Mesodermal cell (in vitro differentiated cells): ENCODE measurements at regions not wholly inside any gene's neighbourhood (a gene's known extent, or its start where the extent isn't known, plus 50 kb on each side); places are given as distances from the start of the nearest gene placed in this dataset.

Experiments used
- H3K27ac ChIP-seq: 2 replicates; pipeline ENCODE4 v1.7.0; 2013; ENCODE audit warnings: mild to moderate bottlenecking, low read depth, low read length, moderate library complexity; ENCODE audit not compliant: severe bottlenecking
- H3K36me3 ChIP-seq: 2 replicates; pipeline ENCODE4 v1.7.1; 2013; ENCODE audit warnings: mild to moderate bottlenecking, low read length, moderate library complexity; ENCODE audit not compliant: control insufficient read depth, insufficient read depth
- H3K4me1 ChIP-seq: one replicate; pipeline ENCODE4 v1.7.1; 2013; ENCODE audit warnings: mild to moderate bottlenecking, low read length; ENCODE audit not compliant: insufficient read depth, control insufficient read depth, poor library complexity, severe bottlenecking
- H3K4me3 ChIP-seq: 2 replicates; pipeline ENCODE4 v1.7.0; 2013; ENCODE audit warnings: low read length, control low read depth, mild to moderate bottlenecking; ENCODE audit not compliant: insufficient read depth, poor library complexity, severe bottlenecking; ENCODE audit errors: extremely low read depth
- H3K9me3 ChIP-seq: 2 replicates; pipeline ENCODE4 v1.7.1; 2013; ENCODE audit warnings: mild to moderate bottlenecking, low read length, moderate library complexity; ENCODE audit not compliant: control insufficient read depth
- WGBS, 2 experiments: methylation state at CpG; one replicate each; pipeline ENCODE4 v1.1.5; 2013; ENCODE audit warnings: missing lambda C conversion rate in 2 of 2; ENCODE audit not compliant: insufficient coverage in 2 of 2; 5-methylcytosine and 5-hydroxymethylcytosine counted together

- H3K9me3 ChIP-seq = no peaks in the 10 kb centered on the region
- H3K36me3 ChIP-seq = no peaks in the 10 kb centered on the region
- H3K4me3 ChIP-seq = no peak overlapping the region
- H3K4me1 ChIP-seq = no peaks in the 10 kb centered on the region
- WGBS, 2 experiments = no CpG with 5 or more reads among the region's 4 CpGs
- H3K27ac ChIP-seq = no peak overlapping the region
These were observed 483.2 kb downstream of the ADRA2A start for GRCh38 chr10:111560027-111560426.

- WGBS, 2 experiments = 0 to 33% methylated on average over 1 of the region's 1 CpG
- Histone ChIP-seq H3K36me3 (no peaks in the 10 kb centered on the region), H3K4me1 (no peaks in the 10 kb centered on the region), H3K4me3 (no peak overlapping the region), H3K27ac (no peak overlapping the region), H3K9me3 (no peaks in the 10 kb centered on the region)
These were observed 484.3 kb downstream of the ADRA2A start for GRCh38 chr10:111561124-111561523.

GRCh38 chr10:111565542-111565941 lies 488.7 kb downstream of the ADRA2A start:
- Histone ChIP-seq H3K4me3 (no peak overlapping the region), H3K27ac (peak overlapping the region; percentile 23), H3K9me3 (no peaks in the 10 kb centered on the region), H3K36me3 (no peaks in the 10 kb centered on the region), H3K4me1 (no peaks in the 10 kb centered on the region)

GRCh38 chr10:111578076-111578475 lies 501.2 kb downstream of the ADRA2A start:
- H3K9me3 ChIP-seq = no peaks in the 10 kb centered on the region
- 0% methylated on average over 1 of the region's 3 CpGs for WGBS, 2 experiments
- no peak overlapping the region for H3K27ac ChIP-seq
- no peaks in the 10 kb centered on the region for H3K36me3 ChIP-seq
- no peak overlapping the region for H3K4me3 ChIP-seq
- no peaks in the 10 kb centered on the region for H3K4me1 ChIP-seq

- no peak overlapping the region for H3K4me3 ChIP-seq
- no peaks in the 10 kb centered on the region for H3K9me3 ChIP-seq
- 100% methylated on average over 1 of the region's 1 CpG; no CpG with 5 or more reads in 1 of the 2 experiments for WGBS, 2 experiments
- H3K27ac ChIP-seq = no peak overlapping the region
- no peaks in the 10 kb centered on the region for H3K4me1 ChIP-seq
- no peaks in the 10 kb centered on the region for H3K36me3 ChIP-seq
These were observed 502.6 kb downstream of the ADRA2A start for GRCh38 chr10:111579473-111579872.

- H3K4me1 ChIP-seq = no peaks in the 10 kb centered on the region
- no peak overlapping the region for H3K27ac ChIP-seq
- H3K4me3 ChIP-seq = no peak overlapping the region
- WGBS, 2 experiments = no CpG with 5 or more reads among the region's 3 CpGs
- no peaks in the 10 kb centered on the region for H3K9me3 ChIP-seq
- no peaks in the 10 kb centered on the region for H3K36me3 ChIP-seq
These were observed 513.9 kb downstream of the ADRA2A start for GRCh38 chr10:111590703-111591102.

GRCh38 chr10:111593578-111593977 lies 516.7 kb downstream of the ADRA2A start:
- Histone ChIP-seq H3K9me3 (no peaks in the 10 kb centered on the region), H3K27ac (no peak overlapping the region), H3K4me3 (no peak overlapping the region), H3K36me3 (no peaks in the 10 kb centered on the region), H3K4me1 (no peaks in the 10 kb centered on the region)
- WGBS, 2 experiments = 88 to 96% methylated on average over 3 of the region's 3 CpGs

GRCh38 chr10:111595173-111595572 lies 518.3 kb downstream of the ADRA2A start:
- Histone ChIP-seq H3K36me3 (no peaks in the 10 kb centered on the region), H3K4me1 (no peaks in the 10 kb centered on the region), H3K27ac (no peak overlapping the region), H3K4me3 (no peak overlapping the region), H3K9me3 (no peaks in the 10 kb centered on the region)
- 60 to 75% methylated on average over 1 to 2 of the region's 3 CpGs for WGBS, 2 experiments

GRCh38 chr10:111598433-111599059 lies 521.7 kb downstream of the ADRA2A start:
- Histone ChIP-seq H3K36me3 (no peaks in the 10 kb centered on the region), H3K4me1 (no peaks in the 10 kb centered on the region), H3K27ac (no peak overlapping the region), H3K9me3 (no peaks in the 10 kb centered on the region), H3K4me3 (no peak overlapping the region)
- WGBS, 2 experiments = 42 to 84% methylated on average over 2 of the region's 6 CpGs

GRCh38 chr10:111599943-111600342 lies 523.1 kb downstream of the ADRA2A start:
- no peaks in the 10 kb centered on the region for H3K4me1 ChIP-seq
- H3K27ac ChIP-seq = no peak overlapping the region
- H3K9me3 ChIP-seq = no peaks in the 10 kb centered on the region
- no peak overlapping the region for H3K4me3 ChIP-seq
- no peaks in the 10 kb centered on the region for H3K36me3 ChIP-seq
- WGBS, 2 experiments = 67 to 78% methylated on average over 1 to 2 of the region's 2 CpGs

GRCh38 chr10:111600772-111601171 lies 523.9 kb downstream of the ADRA2A start:
- H3K9me3 ChIP-seq = no peaks in the 10 kb centered on the region

More at GRCh38 chr10:111600772-111601171, 523.9 kb downstream of the ADRA2A start:
- Histone ChIP-seq H3K4me3 (no peak overlapping the region), H3K4me1 (no peaks in the 10 kb centered on the region), H3K36me3 (no peaks in the 10 kb centered on the region), H3K27ac (no peak overlapping the region)
- 60 to 100% methylated on average over 1 to 3 of the region's 3 CpGs for WGBS, 2 experiments
